CD4-positive, alpha-beta T cell (primary cell): ENCODE measurements at regions not wholly inside any gene's neighbourhood (a gene's known extent, or its start where the extent isn't known, plus 50 kb on each side); places are given as distances from the start of the nearest gene placed in this dataset.

Experiments
- ATAC-seq: fragments of 200-7000 bp; cut with Tn5 transposase; one replicate; pipeline ENCODE4 v1.10.0; 2022; ENCODE audit warnings: mild to moderate bottlenecking; ENCODE audit not compliant: poor library complexity
- CTCF ChIA-PET: fragments of 350-600 bp; sonication (Branson Sonifier 250); formaldehyde crosslinking; loops from one replicate; lab custom pipeline; 2021; ENCODE audit warnings: antibody characterized with exemption, inconsistent platforms; lab: Charles Lee
- POLR2A ChIA-PET: fragments of 350-600 bp; sonication (Branson Sonifier 250); formaldehyde crosslinking; loops from one replicate; lab custom pipeline; 2021; ENCODE audit warnings: antibody characterized with exemption, inconsistent platforms; lab: Charles Lee
- DNase-seq, 14 experiments: peaks; one replicate each; pipeline ENCODE4 v3.0.0-alpha.2; 2013 to 2020; ENCODE audit warnings: mixed read lengths in 2 of 14
- H3K27ac ChIP-seq, 2 donors: one replicate each; pipeline versions ENCODE4 v1.5.1 to v1.7.0; 2013; ENCODE audit warnings: low read length in 2 of 2, low read depth in 1 of 2, mild to moderate bottlenecking in 1 of 2
- H3K27me3 ChIP-seq, 2 experiments: 1 replicate in 1 of 2; 2 replicates in 1 of 2; pipeline versions ENCODE4 v1.6.1 to v1.7.0; 2013; ENCODE audit warnings: low read length in 2 of 2, control low read depth in 1 of 2, mild to moderate bottlenecking in 1 of 2, moderate library complexity in 1 of 2; ENCODE audit not compliant: insufficient read depth in 2 of 2, control insufficient read depth in 1 of 2
- H3K36me3 ChIP-seq: one replicate; pipeline ENCODE4 v1.6.1; 2013; ENCODE audit warnings: low read length, control low read depth; ENCODE audit not compliant: insufficient read depth
- H3K4me1 ChIP-seq: one replicate; pipeline ENCODE4 v1.6.1; 2013; ENCODE audit warnings: low read length, control low read depth; ENCODE audit not compliant: insufficient read depth
- H3K4me3 ChIP-seq: one replicate; pipeline ENCODE4 v1.5.1; 2013; ENCODE audit warnings: mild to moderate bottlenecking, low read length, moderate library complexity
- H3K9me3 ChIP-seq, 2 experiments: 1 replicate in 1 of 2; 2 replicates in 1 of 2; pipeline versions ENCODE4 v1.6.1 to v1.7.0; 2013; ENCODE audit warnings: low read length in 2 of 2, mild to moderate bottlenecking in 2 of 2, control low read depth in 1 of 2, moderate library complexity in 1 of 2; ENCODE audit not compliant: control insufficient read depth in 1 of 2, insufficient read depth in 1 of 2
- H3K27ac Mint-ChIP-seq: one replicate; pipeline ENCODE4 v1.8.0; 2020; ENCODE audit warnings: mixed read lengths
- H3K27me3 Mint-ChIP-seq: one replicate; pipeline ENCODE4 v1.8.0; 2021; ENCODE audit warnings: mixed read lengths
- H3K36me3 Mint-ChIP-seq: one replicate; pipeline ENCODE4 v1.8.0; 2021; ENCODE audit warnings: low read depth, mixed read lengths
- H3K4me1 Mint-ChIP-seq: one replicate; pipeline ENCODE4 v1.8.0; 2021; ENCODE audit warnings: low read depth, mixed read lengths
- H3K4me3 Mint-ChIP-seq: one replicate; pipeline ENCODE4 v1.8.0; 2020; ENCODE audit warnings: mild to moderate bottlenecking, mixed read lengths
- H3K9me3 Mint-ChIP-seq: one replicate; pipeline ENCODE4 v1.8.0; 2020; ENCODE audit warnings: mixed read lengths
- intact Hi-C, 2 experiments: fragments of 100-400 bp; cut with DNase I in 1 of 2; cut with micrococcal nuclease in 1 of 2; formaldehyde crosslinking; loops; one replicate each; pipeline versions ENCODE4 v1.15.1 to v1.9.0; 2023 to 2025; cut with DNase I, micrococcal nuclease
- TF ChIP-seq, protein P1 (sequence below): fragments of 200-600 bp; IDR thresholded peaks from one replicate; pipeline ENCODE4 v1.8.0; 2022; ENCODE audit warnings: antibody characterized with exemption, mild to moderate bottlenecking

DNA sequence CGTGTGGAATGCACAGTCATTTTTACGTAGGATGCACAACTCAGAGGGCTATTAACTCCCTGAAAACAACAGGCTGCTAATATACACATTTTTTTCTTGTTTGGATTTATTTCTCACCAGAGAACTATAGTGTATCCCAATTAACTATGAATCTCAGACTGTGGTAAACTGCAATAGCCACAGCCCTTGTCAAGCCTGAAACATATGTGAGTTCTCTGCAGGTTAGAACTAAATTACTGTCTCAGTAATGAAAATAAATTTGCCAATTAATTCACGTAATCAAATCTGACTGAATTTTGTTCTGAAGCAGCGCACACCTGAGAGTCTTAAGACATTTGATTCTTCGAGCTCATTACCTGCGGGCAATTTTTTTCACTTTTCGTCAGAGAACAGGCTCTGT, 318.6 kb downstream of the PMP22 start:
- Mint-ChIP-seq H3K4me3 (no peak overlapping the region), H3K27ac (no peak overlapping the region), H3K9me3 (no peaks in the 10 kb centered on the region), H3K27me3 (peaks cover 49% of the 10 kb centered on the region), H3K4me1 (no peaks in the 10 kb centered on the region), H3K36me3 (no peaks in the 10 kb centered on the region)
- Histone ChIP-seq H3K4me3 (no peak overlapping the region), H3K4me1 (no peaks in the 10 kb centered on the region), H3K27me3 (peaks cover 0 to 5% of the 10 kb centered on the region in 2 experiments), H3K27ac (no peak overlapping the region), H3K36me3 (no peaks in the 10 kb centered on the region), H3K9me3 (no peaks in the 10 kb centered on the region)
- TF ChIP-seq, protein P1, sequence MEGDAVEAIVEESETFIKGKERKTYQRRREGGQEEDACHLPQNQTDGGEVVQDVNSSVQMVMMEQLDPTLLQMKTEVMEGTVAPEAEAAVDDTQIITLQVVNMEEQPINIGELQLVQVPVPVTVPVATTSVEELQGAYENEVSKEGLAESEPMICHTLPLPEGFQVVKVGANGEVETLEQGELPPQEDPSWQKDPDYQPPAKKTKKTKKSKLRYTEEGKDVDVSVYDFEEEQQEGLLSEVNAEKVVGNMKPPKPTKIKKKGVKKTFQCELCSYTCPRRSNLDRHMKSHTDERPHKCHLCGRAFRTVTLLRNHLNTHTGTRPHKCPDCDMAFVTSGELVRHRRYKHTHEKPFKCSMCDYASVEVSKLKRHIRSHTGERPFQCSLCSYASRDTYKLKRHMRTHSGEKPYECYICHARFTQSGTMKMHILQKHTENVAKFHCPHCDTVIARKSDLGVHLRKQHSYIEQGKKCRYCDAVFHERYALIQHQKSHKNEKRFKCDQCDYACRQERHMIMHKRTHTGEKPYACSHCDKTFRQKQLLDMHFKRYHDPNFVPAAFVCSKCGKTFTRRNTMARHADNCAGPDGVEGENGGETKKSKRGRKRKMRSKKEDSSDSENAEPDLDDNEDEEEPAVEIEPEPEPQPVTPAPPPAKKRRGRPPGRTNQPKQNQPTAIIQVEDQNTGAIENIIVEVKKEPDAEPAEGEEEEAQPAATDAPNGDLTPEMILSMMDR: no peak
- ATAC-seq (no peak), DNase-seq (no peak)
- intact Hi-C loops: no loop called here
- ChIA-PET POLR2A (no interaction called here), CTCF (no interaction called here)

DNA sequence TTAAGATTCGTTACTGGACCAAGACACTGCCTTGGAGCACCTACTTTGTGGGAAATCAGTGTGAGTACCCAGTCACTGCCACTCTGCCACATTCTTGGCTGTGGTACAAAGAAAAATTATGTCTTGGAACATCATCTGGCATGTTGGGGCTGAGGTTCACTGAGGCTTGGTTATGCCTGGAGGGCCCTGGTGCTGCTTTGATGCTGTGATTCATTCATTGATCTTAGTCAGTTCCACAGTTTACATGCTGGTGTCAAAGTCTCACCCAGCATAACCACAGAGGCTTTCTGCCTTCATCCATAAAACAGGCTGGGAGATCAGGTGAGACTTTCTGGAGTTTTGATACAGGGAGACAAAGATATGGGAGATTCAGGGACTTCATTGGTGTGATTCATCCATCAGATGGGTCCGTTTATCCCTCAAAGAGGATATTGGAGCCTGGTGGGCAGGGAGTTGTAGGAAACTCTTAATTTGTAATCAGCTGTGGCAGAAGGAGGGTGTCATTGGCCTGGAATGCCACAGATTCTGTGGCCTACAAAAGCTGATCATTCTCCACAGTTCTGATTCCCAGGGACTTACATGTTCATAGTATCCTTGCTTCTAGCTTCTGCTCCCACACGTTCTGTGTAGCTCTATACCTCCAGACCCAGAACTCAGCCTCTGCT, 322.5 kb downstream of the PMP22 start:
- no peak overlapping the region for H3K27ac ChIP-seq
- ATAC-seq (no peak), DNase-seq (no peak)
- H3K36me3 ChIP-seq: no peaks in the 10 kb centered on the region
- peaks cover 35% of the 10 kb centered on the region for H3K27me3 Mint-ChIP-seq
- no peaks in the 10 kb centered on the region for H3K9me3 ChIP-seq
- H3K36me3 Mint-ChIP-seq: no peaks in the 10 kb centered on the region
- CTCF ChIA-PET: no interaction called here
- no peaks in the 10 kb centered on the region for H3K4me1 Mint-ChIP-seq
- no peak overlapping the region for H3K27ac Mint-ChIP-seq
- POLR2A ChIA-PET: no interaction called here
- intact Hi-C loops: no loop called here
- TF ChIP-seq, protein P1: no peak
- H3K27me3 ChIP-seq: peaks cover 0 to 5% of the 10 kb centered on the region in 2 experiments
- H3K4me1 ChIP-seq: no peaks in the 10 kb centered on the region
- H3K4me3 Mint-ChIP-seq: no peak overlapping the region
- H3K4me3 ChIP-seq: no peak overlapping the region
- no peaks in the 10 kb centered on the region for H3K9me3 Mint-ChIP-seq

DNA sequence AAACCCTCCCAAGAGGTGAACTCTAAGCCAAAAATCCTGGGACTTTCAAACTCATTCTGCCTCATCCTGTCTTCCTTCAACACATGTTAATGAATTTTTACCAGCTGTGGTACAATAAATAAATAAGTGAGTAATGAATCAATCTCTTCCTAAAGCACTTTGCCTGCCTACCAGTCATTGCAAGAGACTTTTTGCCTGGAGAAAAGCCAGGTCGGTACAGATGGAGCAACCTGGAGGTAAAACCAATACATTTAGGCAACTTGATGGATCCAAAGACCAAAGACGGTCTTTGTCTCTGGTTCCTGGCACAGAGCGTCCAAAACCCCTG, 324.2 kb downstream of the PMP22 start:
- no peak overlapping the region for H3K4me3 Mint-ChIP-seq
- ChIA-PET POLR2A (no interaction called here), CTCF (no interaction called here)
- Histone ChIP-seq H3K27me3 (peaks cover 0 to 5% of the 10 kb centered on the region in 2 experiments), H3K4me3 (no peak overlapping the region), H3K9me3 (no peaks in the 10 kb centered on the region), H3K27ac (no peak overlapping the region), H3K36me3 (no peaks in the 10 kb centered on the region), H3K4me1 (no peaks in the 10 kb centered on the region)
- intact Hi-C loops: no loop called here
- ATAC-seq: no peak
- no peaks in the 10 kb centered on the region for H3K4me1 Mint-ChIP-seq
- DNase-seq: no peak
- peaks cover 28% of the 10 kb centered on the region for H3K27me3 Mint-ChIP-seq
- TF ChIP-seq, protein P1: no peak
- H3K27ac Mint-ChIP-seq: no peak overlapping the region
- H3K9me3 Mint-ChIP-seq: no peaks in the 10 kb centered on the region
- no peaks in the 10 kb centered on the region for H3K36me3 Mint-ChIP-seq
